ENCODE measurements at regions not wholly inside any gene's neighbourhood (a gene's known extent, or its start where the extent isn't known, plus 50 kb on each side); places are given as distances from the start of the nearest gene placed in this dataset.

DNA sequence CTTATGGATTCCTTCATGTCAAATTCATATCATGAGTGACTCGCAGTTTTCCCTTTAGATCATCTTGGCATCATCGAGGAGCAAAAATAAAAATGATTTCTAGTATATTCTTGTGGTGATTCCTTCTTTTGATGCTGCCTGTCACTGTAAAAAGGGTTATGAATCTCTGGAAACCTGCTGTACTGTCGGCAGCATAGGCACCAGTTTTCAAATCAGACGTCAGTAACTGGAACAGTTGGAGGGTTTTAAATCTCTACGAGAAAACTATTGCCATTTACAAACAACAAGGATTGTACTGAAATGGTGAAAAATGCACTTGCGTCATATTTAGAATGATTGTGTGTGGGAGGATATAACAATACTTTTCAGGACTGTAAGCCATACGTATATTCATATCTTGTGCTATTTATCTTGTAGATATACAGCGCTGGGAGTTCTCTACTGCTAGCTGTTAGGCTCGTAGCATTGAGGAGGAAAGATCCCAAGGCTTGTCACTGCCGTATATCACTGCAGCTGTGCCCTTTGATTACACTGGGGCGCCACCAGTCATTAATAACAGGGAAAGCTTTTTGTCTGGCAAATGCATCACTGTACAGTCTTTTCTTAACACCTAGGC, 320.7 kb downstream of the MTX2 start:
- Mint-ChIP-seq H3K27ac (no peak overlapping the region), H3K4me1 (no peaks in the 10 kb centered on the region), H3K4me3 (no peak overlapping the region), H3K27me3 (ENCODE audit: low read depth in 2 of 2) (peaks cover 22 to 66% of the 10 kb centered on the region in 2 donors), H3K9me3 (no peaks in the 10 kb centered on the region), H3K36me3 (no peaks in the 10 kb centered on the region)
- Histone ChIP-seq H3K4me1 (ENCODE audit: control insufficient read depth, insufficient read depth, low read length) (no peaks in the 10 kb centered on the region), H3K4me3 (ENCODE audit: low read length) (no peak overlapping the region), H3K9me3 (ENCODE audit: control insufficient read depth, insufficient read depth, low read length) (no peaks in the 10 kb centered on the region), H3K27ac (ENCODE audit: low read length) (no peak overlapping the region), H3K27me3 (ENCODE audit: control insufficient read depth, insufficient read depth, low read length) (peaks cover 2% of the 10 kb centered on the region), H3K36me3 (ENCODE audit: control insufficient read depth, insufficient read depth, low read length) (no peaks in the 10 kb centered on the region)
- intact Hi-C loops (cut with micrococcal nuclease): no loop called here
- 94% methylated on average over 10 of the region's 11 CpGs for WGBS (ENCODE audit: insufficient coverage)
- DNase-seq: no peak
- no peak for ATAC-seq
- TF ChIP-seq, protein P1, sequence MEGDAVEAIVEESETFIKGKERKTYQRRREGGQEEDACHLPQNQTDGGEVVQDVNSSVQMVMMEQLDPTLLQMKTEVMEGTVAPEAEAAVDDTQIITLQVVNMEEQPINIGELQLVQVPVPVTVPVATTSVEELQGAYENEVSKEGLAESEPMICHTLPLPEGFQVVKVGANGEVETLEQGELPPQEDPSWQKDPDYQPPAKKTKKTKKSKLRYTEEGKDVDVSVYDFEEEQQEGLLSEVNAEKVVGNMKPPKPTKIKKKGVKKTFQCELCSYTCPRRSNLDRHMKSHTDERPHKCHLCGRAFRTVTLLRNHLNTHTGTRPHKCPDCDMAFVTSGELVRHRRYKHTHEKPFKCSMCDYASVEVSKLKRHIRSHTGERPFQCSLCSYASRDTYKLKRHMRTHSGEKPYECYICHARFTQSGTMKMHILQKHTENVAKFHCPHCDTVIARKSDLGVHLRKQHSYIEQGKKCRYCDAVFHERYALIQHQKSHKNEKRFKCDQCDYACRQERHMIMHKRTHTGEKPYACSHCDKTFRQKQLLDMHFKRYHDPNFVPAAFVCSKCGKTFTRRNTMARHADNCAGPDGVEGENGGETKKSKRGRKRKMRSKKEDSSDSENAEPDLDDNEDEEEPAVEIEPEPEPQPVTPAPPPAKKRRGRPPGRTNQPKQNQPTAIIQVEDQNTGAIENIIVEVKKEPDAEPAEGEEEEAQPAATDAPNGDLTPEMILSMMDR (IDR thresholded peaks at IDR 0.05): no peak

DNA sequence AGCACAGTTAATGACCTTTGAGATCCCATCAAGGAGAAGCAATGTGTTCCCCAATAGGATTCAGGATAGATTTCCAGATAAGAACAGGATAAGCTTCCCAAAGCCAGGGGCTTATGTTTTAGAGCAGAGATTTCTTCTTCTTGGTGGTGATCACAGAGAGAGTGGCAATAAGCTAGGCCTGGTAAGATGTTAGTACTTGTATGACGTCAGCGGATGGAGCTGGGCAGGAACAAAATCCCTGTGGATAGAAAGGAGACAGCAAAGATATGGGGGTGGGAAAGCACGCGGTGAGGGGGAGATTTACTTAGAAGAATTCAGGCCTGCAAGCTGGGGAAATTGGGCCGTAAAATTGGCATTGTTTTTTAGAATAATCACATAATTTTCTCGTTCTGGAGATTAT, 323.0 kb downstream of the MTX2 start:
- no peak overlapping the region for H3K4me3 Mint-ChIP-seq
- intact Hi-C loops (cut with micrococcal nuclease): no loop called here
- DNase-seq (no peak), ATAC-seq (no peak)
- H3K27me3 ChIP-seq (ENCODE audit: control insufficient read depth, insufficient read depth, low read length): no peaks in the 10 kb centered on the region
- H3K36me3 ChIP-seq (ENCODE audit: control insufficient read depth, insufficient read depth, low read length): no peaks in the 10 kb centered on the region
- H3K9me3 ChIP-seq (ENCODE audit: control insufficient read depth, insufficient read depth, low read length): no peaks in the 10 kb centered on the region
- no peak overlapping the region for H3K4me3 ChIP-seq (ENCODE audit: low read length)
- no peaks in the 10 kb centered on the region for H3K4me1 Mint-ChIP-seq
- no peaks in the 10 kb centered on the region for H3K4me1 ChIP-seq (ENCODE audit: control insufficient read depth, insufficient read depth, low read length)
- peaks cover 19 to 74% of the 10 kb centered on the region in 2 donors for H3K27me3 Mint-ChIP-seq (ENCODE audit: low read depth in 2 of 2)
- H3K9me3 Mint-ChIP-seq: no peaks in the 10 kb centered on the region
- H3K36me3 Mint-ChIP-seq: no peaks in the 10 kb centered on the region
- TF ChIP-seq, protein P1 (IDR thresholded peaks at IDR 0.05): no peak
- no peak overlapping the region for H3K27ac Mint-ChIP-seq
- 90% methylated on average over 6 of the region's 6 CpGs for WGBS (ENCODE audit: insufficient coverage)
- H3K27ac ChIP-seq (ENCODE audit: low read length): no peak overlapping the region

DNA sequence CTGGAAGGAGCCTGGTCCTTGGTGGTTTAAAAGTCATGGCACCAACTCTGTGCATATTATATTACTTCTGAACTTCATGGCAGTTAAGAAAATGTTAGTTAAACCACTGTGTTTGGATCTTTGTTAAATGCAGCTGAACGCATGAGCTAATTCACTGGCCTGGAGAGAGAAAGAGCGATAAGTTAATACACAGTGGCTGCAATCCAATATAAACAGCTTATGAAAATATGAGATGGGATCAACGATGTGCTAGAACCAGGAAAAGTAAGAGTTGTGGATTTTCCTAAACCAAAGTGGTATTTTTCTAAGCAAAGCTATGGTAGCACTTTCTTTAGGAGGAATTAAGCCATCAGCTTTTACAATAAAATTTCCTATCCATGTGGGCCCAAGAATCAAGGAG, 326.7 kb downstream of the MTX2 start:
- Mint-ChIP-seq H3K36me3 (no peaks in the 10 kb centered on the region), H3K27me3 (ENCODE audit: low read depth in 2 of 2) (peaks cover 30 to 71% of the 10 kb centered on the region in 2 donors), H3K4me3 (no peak overlapping the region), H3K27ac (no peak overlapping the region), H3K9me3 (no peaks in the 10 kb centered on the region), H3K4me1 (no peaks in the 10 kb centered on the region)
- H3K27ac ChIP-seq (ENCODE audit: low read length): no peak overlapping the region
- H3K4me1 ChIP-seq (ENCODE audit: control insufficient read depth, insufficient read depth, low read length): no peaks in the 10 kb centered on the region
- WGBS (ENCODE audit: insufficient coverage): 83% methylated on average over 3 of the region's 3 CpGs
- ATAC-seq: no peak
- TF ChIP-seq, protein P1 (IDR thresholded peaks at IDR 0.05): no peak
- H3K4me3 ChIP-seq (ENCODE audit: low read length): no peak overlapping the region
- H3K36me3 ChIP-seq (ENCODE audit: control insufficient read depth, insufficient read depth, low read length): no peaks in the 10 kb centered on the region
- DNase-seq: no peak
- peaks cover 2% of the 10 kb centered on the region for H3K27me3 ChIP-seq (ENCODE audit: control insufficient read depth, insufficient read depth, low read length)
- intact Hi-C loops (cut with micrococcal nuclease): no loop called here
- no peaks in the 10 kb centered on the region for H3K9me3 ChIP-seq (ENCODE audit: control insufficient read depth, insufficient read depth, low read length)

DNA sequence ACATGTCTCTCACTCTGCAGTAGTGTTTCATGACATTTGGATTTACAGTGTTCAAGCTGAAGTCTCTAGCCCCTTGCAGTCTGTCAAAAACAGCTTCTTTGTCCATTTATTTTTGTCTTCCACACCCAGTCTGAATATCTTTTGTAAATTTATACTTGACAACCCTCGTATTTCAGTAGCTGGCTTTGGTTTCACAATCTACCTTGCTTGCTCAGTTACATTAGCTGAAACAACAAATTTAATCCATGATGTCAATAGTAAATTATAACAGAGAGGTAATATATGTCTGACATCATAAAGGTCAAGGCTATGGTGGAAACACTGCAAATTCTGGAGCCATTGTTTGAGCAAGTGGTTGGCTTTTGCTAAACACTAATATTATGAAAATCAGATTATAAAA, 328.7 kb downstream of the MTX2 start:
- H3K36me3 Mint-ChIP-seq: no peaks in the 10 kb centered on the region
- intact Hi-C loops (cut with micrococcal nuclease): no loop called here
- TF ChIP-seq, protein P1 (IDR thresholded peaks at IDR 0.05): no peak
- no peak overlapping the region for H3K27ac Mint-ChIP-seq
- no peaks in the 10 kb centered on the region for H3K9me3 Mint-ChIP-seq
- WGBS (ENCODE audit: insufficient coverage): no CpG with 5 or more reads among the region's 1 CpG
- H3K27ac ChIP-seq (ENCODE audit: low read length): no peak overlapping the region
- H3K4me3 Mint-ChIP-seq: no peak overlapping the region
- H3K4me1 ChIP-seq (ENCODE audit: control insufficient read depth, insufficient read depth, low read length): no peaks in the 10 kb centered on the region
- DNase-seq: no peak
- peaks cover 2% of the 10 kb centered on the region for H3K27me3 ChIP-seq (ENCODE audit: control insufficient read depth, insufficient read depth, low read length)
- H3K36me3 ChIP-seq (ENCODE audit: control insufficient read depth, insufficient read depth, low read length): no peaks in the 10 kb centered on the region
- no peaks in the 10 kb centered on the region for H3K4me1 Mint-ChIP-seq
- no peak for ATAC-seq
- H3K27me3 Mint-ChIP-seq (ENCODE audit: low read depth in 2 of 2): peaks cover 34 to 77% of the 10 kb centered on the region in 2 donors
- no peak overlapping the region for H3K4me3 ChIP-seq (ENCODE audit: low read length)
- no peaks in the 10 kb centered on the region for H3K9me3 ChIP-seq (ENCODE audit: control insufficient read depth, insufficient read depth, low read length)

Data from natural killer cell (primary cell).